Gastroesophageal sphincter (tissue), 4 donors: ENCODE measurements at regions not wholly inside any gene's neighbourhood (a gene's known extent, or its start where the extent isn't known, plus 50 kb on each side); places are given as distances from the start of the nearest gene placed in this dataset.

Experiments
- ATAC-seq: fragments of 150-250 bp; one replicate; pipeline ENCODE4 v1.9.1; 2016; ENCODE audit warnings: mild to moderate bottlenecking, moderate library complexity
- H3K27ac ChIP-seq, 4 donors: fragments of 200-600 bp; sonication (generic) in 3 of 4; 1 replicate in 3 of 4; 2 replicates in 1 of 4; pipeline ENCODE4 v1.5.1; 2016 to 2019
- H3K27me3 ChIP-seq: fragments of 200-600 bp; sonication (generic); one replicate; pipeline ENCODE4 v1.5.1; 2019
- H3K36me3 ChIP-seq, 2 donors: fragments of 200-600 bp; sonication (generic); one replicate each; pipeline ENCODE4 v1.5.1; 2019; ENCODE audit warnings: control low read depth in 1 of 2
- H3K4me1 ChIP-seq, 3 donors: fragments of 200-600 bp; sonication (generic); 1 replicate in 2 of 3; 2 replicates in 1 of 3; pipeline ENCODE4 v1.5.1; 2016 to 2019; ENCODE audit warnings: control low read depth in 2 of 3
- H3K4me3 ChIP-seq, 2 donors: fragments of 200-600 bp; sonication (generic); one replicate each; pipeline ENCODE4 v1.5.1; 2019; ENCODE audit warnings: mild to moderate bottlenecking in 1 of 2, moderate library complexity in 1 of 2
- H3K9me3 ChIP-seq, 3 donors: fragments of 200-600 bp; sonication (generic); one replicate each; pipeline ENCODE4 v1.5.1; 2017 to 2019; ENCODE audit warnings: control low read depth in 2 of 3
- CTCF ChIP-seq, 4 experiments: fragments of 200-600 bp in 2 of 4; fragments of 450-650 bp in 2 of 4; sonication (generic) in 1 of 4; IDR thresholded peaks; one replicate each; pipeline ENCODE4 v1.5.1; 2017 to 2019; ENCODE audit warnings: antibody characterized with exemption in 4 of 4, mild to moderate bottlenecking in 2 of 4, moderate library complexity in 2 of 4
- EP300 ChIP-seq: sonication (generic); formaldehyde crosslinking; IDR thresholded peaks from one replicate; pipeline ENCODE4 v1.6.1; 2017; ENCODE audit warnings: antibody characterized with exemption, mild to moderate bottlenecking
- POLR2A ChIP-seq, 2 donors: fragments of 450-650 bp; IDR thresholded peaks; one replicate each; pipeline ENCODE4 v1.6.1; 2017; ENCODE audit warnings: antibody characterized with exemption in 2 of 2, mild to moderate bottlenecking in 2 of 2, moderate library complexity in 1 of 2
- POLR2AphosphoS5 ChIP-seq: sonication (generic); formaldehyde crosslinking; IDR thresholded peaks from one replicate; pipeline ENCODE4 v1.6.1; 2017; ENCODE audit warnings: antibody characterized with exemption
- WGBS, 2 donors: methylation state at CpG; one replicate each; pipeline ENCODE4 v1.1.5; 2018; ENCODE audit warnings: low coverage in 1 of 2; 5-methylcytosine and 5-hydroxymethylcytosine counted together

DNA sequence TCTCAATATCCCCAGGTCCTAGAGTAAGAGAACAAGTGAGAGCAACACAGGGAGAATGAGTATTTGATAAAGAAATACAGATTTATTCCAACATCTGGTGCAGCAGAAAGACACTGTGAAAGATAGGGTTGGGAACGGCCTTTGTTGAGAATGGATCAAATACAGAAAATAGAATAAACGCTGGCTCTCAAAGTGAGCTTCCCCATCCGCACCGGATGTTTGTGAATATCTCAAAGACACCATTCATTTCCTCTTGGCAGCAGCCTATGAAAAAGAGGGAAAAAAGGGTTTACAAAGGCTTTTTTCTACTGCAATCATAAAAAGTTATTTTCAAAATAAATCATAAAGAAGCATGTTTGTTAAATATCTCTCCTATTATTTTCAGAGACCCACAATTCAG, 279.3 kb downstream of the CASP12 start:
- ATAC-seq = no peak

DNA sequence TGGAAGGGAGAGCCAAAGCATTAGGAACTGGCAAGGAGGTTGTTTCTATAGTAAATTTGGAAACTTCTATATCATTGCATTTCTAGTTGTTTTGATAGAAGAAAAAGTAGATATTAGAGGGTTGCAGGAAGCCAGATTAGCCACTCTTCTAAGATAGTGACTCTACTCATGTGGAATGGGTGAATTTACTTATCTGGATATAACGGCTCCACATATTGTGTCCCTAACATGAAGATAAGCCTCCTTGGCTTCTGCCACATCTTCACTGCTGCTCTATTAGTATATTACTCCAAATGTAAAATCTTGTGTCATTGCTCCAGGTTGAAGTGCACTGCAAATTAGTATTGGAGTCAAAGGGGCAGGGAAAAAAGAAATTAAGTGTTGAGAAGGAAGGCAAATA, 283.3 kb downstream of the CASP12 start:
- no peak overlapping the region for H3K27ac ChIP-seq
- no peaks in the 10 kb centered on the region for H3K36me3 ChIP-seq
- no peak overlapping the region for H3K4me3 ChIP-seq
- H3K9me3 ChIP-seq = no peaks in the 10 kb centered on the region
- peaks cover 0 to 3% (median 1%) of the 10 kb centered on the region in 3 donors for H3K4me1 ChIP-seq
- WGBS, 2 donors = 85 to 100% methylated on average over 1 of the region's 1 CpG
- ATAC-seq = no peak
- no peaks in the 10 kb centered on the region for H3K27me3 ChIP-seq
- TF ChIP-seq POLR2AphosphoS5 (no peak), CTCF (IDR thresholded peaks at IDR 0.05) (no peak), POLR2A (IDR thresholded peaks at IDR 0.05) (no peak), EP300 (no peak)

More for the DNA sequence above, 279.3 kb downstream of the CASP12 start:
- no peaks in the 10 kb centered on the region for H3K36me3 ChIP-seq
- WGBS, 2 donors = 23 to 52% methylated on average over 4 of the region's 4 CpGs
- no peaks in the 10 kb centered on the region for H3K9me3 ChIP-seq
- no peak for TF ChIP-seq POLR2AphosphoS5
- TF ChIP-seq POLR2A (IDR thresholded peaks at IDR 0.05) = no peak
- no peak for TF ChIP-seq CTCF (IDR thresholded peaks at IDR 0.05)
- no peak for TF ChIP-seq EP300
- H3K27ac ChIP-seq = no peak overlapping the region
- no peaks in the 10 kb centered on the region for H3K27me3 ChIP-seq
- no peaks in the 10 kb centered on the region for H3K4me1 ChIP-seq
- H3K4me3 ChIP-seq = no peak overlapping the region

GRCh38 chr11:104614117-104614680, 284.1 kb downstream of the CASP12 start:
- H3K36me3 ChIP-seq = no peaks in the 10 kb centered on the region
- no peak overlapping the region for H3K27ac ChIP-seq
- 92 to 94% methylated on average over 1 of the region's 1 CpG for WGBS, 2 donors
- TF ChIP-seq CTCF (IDR thresholded peaks at IDR 0.05) = no peak
- TF ChIP-seq POLR2AphosphoS5 = no peak
- TF ChIP-seq POLR2A (IDR thresholded peaks at IDR 0.05) = no peak
- no peak for TF ChIP-seq EP300
- H3K4me1 ChIP-seq = peaks cover 0 to 11% (median 7%) of the 10 kb centered on the region in 3 donors
- no peak overlapping the region for H3K4me3 ChIP-seq
- H3K9me3 ChIP-seq = no peaks in the 10 kb centered on the region
- ATAC-seq = no peak
- H3K27me3 ChIP-seq = no peaks in the 10 kb centered on the region

GRCh38 chr11:104610635-104611034, 287.6 kb downstream of the CASP12 start:
- H3K27ac ChIP-seq = no peak overlapping the region
- H3K36me3 ChIP-seq = no peaks in the 10 kb centered on the region
- TF ChIP-seq POLR2A (IDR thresholded peaks at IDR 0.05) (no peak), CTCF (IDR thresholded peaks at IDR 0.05) (no peak), POLR2AphosphoS5 (no peak), EP300 (no peak)
- 81 to 98% methylated on average over 3 of the region's 3 CpGs for WGBS, 2 donors
- H3K4me1 ChIP-seq = peaks cover 0 to 13% (median 7%) of the 10 kb centered on the region in 3 donors
- no peaks in the 10 kb centered on the region for H3K9me3 ChIP-seq
- ATAC-seq = no peak
- no peak overlapping the region for H3K4me3 ChIP-seq
- H3K27me3 ChIP-seq = no peaks in the 10 kb centered on the region

- 37 to 45% methylated on average over 2 of the region's 2 CpGs for WGBS, 2 donors
- TF ChIP-seq CTCF (IDR thresholded peaks at IDR 0.05) (peak in 2 of 4 experiments; percentile 23 to 68), POLR2AphosphoS5 (no peak)
- Histone ChIP-seq H3K9me3 (no peaks in the 10 kb centered on the region), H3K4me1 (peaks cover 0 to 13% (median 7%) of the 10 kb centered on the region in 3 donors), H3K27ac (peak overlapping the region in 2 of 4 donors; percentile 11), H3K4me3 (no peak overlapping the region), H3K27me3 (no peaks in the 10 kb centered on the region), H3K36me3 (no peaks in the 10 kb centered on the region)
- peak; percentile 61 for ATAC-seq
These were observed 288.8 kb downstream of the CASP12 start for GRCh38 chr11:104609311-104610085.
